ENCODE measurements at regions not wholly inside any gene's neighbourhood (a gene's known extent, or its start where the extent isn't known, plus 50 kb on each side); places are given as distances from the start of the nearest gene placed in this dataset.

DNA sequence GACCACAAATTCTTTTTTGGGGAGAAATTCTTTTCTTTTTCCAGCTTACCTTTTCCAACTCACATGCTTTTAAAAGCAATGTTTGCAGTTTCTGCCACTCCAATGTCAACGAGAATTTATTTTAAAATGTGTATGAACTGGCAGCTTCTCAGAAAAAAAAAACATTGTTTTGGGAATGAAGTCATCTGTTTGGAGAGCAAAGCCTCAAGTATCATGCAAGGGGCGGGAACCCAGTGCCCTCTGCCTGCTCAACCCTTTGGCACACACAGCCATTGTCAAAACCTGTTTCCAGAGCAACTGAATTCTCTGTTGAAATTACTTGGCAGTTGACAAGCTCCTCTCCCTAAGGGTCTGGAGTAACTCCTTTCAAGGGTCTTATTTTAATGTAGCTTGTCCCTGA is 128.5 kb downstream of the QPCT start:
- DNase-seq = no peak

DNA sequence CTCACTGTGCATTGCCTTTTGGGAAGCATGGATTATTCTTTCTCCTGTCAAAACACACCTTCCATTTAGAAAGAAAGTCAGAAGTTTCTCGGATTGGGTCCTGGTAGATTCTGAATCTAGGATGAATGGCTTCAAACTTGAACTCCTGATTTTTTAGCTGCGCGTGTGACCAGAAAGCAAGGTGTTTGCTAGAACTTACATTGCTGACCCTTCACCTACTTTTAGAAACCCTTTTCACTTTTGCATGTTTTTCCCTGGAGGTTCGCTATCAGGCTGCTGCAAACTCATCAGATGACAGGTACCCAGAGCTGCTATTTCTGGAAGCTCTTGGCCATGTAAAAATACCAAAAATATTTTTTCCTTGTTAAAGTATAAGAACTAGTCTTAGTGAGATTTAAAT is 132.0 kb downstream of the QPCT start:
- no peak for DNase-seq

DNA sequence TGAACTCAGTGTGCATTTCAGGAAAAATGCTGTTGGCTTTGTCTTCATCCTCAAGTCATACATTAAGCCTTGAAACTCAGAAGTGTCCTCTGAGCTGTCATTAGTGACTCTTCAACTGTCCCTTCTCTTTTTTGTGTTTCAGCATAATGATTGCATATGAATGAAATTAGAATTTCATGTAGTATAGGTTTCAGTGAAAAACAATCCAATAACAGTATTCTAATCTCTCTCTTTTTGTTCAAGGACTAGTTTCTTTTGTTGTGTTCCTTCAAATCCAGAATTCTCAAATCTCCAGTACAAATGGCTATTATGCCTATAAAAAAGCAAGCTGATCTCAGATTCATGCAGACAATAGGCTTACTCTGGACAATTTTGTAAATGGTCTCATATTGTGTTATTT is 133.5 kb downstream of the QPCT start:
- DNase-seq = no peak

DNA sequence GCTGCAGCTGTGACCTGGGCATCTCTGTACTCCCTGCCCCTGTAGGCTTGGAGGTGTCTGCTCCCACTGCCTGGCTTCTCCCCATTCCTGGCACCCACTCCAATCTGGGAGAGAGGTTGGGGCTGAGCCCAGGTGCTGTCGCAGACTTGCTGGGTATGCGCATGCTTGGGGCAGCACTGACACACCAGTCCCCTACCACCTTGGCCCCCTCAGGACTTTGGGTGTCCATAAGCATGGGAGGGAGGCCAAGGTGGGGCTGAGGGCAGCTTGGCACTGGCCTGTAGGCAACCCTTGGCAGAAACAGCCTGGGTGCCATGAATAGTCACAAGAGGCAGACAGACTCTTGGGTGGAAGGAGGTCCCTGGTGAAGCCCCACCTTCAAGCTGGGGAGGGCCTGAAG is 136.8 kb downstream of the QPCT start:
- DNase-seq = no peak

DNA sequence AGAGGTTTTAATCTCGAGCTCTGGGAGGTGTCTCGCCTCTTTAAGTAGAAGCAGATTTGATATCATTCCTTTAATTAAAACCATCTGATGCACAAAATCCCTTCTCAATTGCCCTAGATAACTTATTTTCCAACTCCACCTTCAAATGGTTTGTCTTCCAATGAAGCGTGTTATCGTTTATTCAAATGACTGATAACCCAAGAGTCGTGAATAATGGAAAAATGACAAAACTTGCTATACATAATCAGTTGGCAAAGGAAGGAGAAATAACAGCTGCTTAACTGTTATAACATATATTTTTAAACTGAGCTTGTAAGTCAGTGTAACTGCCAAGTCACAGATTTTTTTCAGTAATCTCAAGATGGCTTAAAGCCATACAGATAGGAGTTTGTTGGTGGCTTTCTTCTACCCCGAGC is 144.6 kb downstream of the QPCT start:
- no peak for DNase-seq

DNA sequence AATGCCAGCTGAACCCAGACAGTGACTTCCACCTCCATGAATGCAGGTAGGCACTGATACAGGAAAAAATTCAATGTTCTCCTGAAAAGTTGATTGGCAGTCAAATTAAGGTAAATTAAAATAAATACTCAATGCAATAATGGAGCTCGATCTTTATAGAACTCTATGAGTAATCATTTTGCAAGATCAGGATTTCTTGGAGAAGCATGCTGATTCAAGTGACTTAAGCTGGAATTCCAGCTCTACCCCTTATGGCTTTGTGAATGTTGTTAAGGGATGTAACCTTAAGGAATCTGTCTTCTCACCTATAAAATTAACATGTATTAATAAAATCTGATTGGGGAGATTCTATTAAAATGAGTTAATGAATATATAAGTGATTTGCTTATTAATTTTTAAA is 145.1 kb downstream of the QPCT start:
- no peak for DNase-seq

DNA sequence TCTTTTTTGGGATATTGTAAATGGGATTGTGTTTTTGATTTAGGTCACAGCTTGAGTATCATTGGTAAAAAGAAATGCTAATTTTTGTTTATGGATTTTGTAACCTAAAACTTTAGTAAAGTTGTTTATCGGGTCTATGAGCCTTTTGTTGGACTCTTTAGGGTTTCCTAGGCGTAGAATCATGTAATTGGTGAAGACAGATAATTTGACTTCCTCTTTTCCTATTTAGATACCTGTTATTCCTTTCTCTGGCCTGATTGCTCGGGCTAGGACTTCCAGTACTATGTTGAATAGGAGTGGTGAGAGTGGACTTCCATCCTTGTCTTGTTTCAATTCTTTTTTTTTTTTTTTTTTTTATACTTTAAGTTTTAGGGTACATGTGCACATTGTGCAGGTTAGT is 149.0 kb downstream of the QPCT start:
- DNase-seq = no peak

DNA sequence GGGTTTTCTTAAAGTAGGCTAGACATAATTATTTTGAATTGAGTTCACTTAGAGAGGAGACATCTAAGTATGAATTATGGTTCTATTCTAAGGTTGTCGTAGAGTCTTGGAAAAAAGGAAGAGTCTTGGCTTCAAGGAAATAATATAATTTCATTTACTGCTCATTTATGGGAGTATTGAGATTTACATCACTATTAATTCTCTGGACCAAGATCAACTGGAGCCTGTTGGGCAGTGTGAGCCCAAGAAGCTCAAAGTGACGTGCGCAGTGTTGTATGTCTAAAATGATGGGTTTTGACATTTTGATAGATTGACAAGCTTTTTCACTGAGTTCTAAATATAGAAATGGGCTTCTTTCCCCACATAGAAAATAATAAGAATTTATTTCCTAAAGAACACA is 154.7 kb downstream of the QPCT start:
- DNase-seq = no peak

DNA sequence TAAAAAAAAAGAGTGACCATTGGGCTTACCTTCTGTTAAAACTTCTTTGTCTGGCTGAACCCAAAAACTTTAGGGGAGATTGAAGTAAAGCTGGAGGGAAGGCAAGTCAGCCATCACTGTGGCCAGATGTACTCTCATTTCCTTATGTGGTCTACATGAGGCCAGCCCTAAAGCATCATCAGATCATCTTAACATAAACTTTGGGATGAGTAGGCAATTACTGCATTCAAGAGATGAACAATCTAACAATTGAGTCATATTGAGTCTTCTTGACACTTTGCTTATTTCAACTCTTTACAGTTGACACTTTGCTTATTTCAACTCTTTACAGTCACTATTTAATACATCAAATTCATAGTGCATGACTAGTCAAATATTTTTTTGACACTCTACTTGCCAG is 155.6 kb downstream of the QPCT start:
- no peak for DNase-seq

DNA sequence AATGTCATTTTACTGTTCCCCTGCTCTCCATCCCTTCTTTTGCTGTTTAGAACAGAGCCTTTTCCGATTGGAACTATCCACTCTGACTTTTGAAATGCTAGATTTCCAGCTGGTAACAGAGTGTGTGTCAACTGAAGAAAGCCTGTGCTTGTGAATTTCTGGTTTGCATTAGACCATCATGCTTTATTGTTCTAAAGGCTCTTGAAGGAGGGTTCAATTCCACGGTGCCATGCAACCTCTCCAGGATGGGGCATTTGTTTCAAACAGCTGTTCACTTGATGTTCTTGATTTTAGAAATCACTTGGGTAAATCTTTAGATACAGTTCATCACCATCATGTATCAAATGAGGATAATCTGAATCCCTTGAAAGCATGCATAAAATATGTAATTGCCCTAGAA is 156.7 kb downstream of the QPCT start:
- DNase-seq = no peak

DNA sequence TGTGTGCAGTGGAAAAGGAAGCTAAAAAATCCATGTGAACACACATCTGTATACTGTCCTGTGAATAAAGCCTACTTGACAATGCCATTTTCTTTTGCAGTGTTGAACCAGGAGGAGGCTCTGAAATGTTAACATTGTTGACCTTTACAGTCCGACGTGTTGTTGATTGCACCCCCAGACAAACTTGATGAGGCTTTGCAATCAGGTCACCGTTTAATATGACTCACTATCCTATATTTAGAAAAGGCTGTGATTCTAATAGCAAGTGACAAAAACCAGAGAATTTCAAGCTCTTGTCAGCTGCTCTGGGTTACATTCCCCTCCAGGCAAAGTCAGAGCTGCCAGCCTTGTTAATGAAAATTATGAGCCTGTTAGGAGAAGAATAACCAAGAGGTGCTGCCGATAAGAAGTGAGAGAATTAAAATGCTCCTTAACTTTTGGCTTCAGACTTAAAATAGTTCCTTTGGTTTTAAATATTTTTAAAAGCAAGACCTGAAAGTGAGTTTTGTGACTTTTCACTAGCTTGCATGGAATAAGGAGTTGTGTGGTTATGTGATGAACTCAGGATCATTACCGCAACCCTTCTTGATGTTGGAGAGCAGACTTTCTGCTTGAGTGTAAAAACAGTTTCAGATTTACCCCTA is 162.1 kb downstream of the QPCT start:
- DNase-seq = no peak

DNA sequence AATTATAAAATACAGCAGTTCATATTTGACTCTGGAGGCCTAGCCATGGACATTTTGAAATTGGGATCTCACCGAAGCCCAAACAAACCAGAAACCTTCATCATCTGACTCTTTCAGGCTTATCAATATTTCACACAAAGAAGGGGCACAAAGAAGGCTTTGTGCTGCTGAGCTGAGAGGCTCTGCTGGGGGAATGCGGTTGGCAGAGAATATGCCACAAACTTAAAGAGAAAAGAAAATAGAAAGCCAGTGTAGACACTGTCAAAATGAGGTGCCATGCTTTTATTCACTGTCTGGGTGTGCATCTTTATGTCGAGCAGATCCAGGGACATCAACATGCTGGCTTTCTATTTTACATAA is 162.6 kb downstream of the QPCT start:
- DNase-seq = no peak

DNA sequence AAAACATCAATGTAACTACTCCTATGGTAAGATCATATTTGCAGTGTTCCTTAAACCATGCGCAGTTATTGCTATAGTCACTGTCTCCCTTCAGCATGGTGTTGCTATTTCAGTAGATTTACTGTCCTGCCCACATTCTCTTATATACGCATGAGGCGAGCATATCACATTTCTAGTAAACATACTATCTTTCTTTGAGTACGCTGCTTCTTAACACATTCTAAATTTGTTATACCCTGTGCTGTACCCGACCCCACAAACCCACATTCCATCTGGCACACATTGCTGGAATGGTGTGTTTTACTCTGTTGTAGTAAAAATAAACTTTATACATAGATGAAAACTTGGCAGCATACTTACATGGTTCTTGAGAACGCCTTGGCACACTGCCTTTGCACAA is 163.3 kb downstream of the QPCT start:
- DNase-seq = no peak

DNA sequence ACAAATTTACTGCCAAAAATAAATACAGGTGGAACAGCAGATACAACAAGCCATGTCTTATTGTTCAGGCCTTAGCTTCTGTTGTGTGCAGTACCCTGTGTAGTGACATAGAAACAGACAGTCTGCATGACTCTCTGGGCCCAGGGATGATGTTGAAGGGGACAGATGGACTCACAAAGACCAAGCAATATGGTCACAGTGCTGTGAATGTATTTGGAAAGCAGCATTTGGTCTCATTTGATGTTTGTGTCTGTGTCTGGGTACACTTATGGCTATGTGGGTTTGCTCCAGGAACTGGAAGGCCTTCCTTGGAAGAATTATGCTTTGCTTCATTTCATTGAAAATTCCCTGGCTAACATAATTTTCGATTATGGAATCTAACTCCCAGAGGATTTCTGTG is 158.5 kb downstream of the CDC42EP3 start:
- no peak for DNase-seq

DNA sequence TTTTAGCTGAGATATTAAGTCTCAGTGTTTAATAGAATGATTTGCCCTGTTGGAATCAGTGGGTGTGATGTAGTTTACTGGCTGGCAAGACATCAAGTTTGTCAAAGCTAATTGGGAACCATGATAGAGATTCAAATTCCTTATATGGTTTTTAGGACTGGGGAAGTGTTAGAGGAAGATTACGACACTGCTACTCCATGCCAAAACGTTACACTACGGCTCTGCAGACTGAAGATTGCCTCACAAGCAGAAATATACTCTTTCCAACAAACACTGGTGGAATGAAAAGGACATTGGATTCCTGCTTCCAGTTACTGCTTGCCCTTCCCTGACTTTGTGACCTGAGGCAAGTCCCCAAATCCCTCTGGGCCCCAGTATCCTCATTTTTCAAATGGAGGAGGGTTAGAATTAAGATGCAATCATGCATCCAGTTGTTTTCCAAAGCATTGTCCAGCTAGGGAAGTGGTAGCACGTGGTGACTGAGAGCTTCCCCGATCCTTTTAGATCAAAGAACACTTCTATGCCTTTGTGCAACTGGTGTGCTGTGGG is 147.6 kb downstream of the CDC42EP3 start:
- DNase-seq = no peak

DNA sequence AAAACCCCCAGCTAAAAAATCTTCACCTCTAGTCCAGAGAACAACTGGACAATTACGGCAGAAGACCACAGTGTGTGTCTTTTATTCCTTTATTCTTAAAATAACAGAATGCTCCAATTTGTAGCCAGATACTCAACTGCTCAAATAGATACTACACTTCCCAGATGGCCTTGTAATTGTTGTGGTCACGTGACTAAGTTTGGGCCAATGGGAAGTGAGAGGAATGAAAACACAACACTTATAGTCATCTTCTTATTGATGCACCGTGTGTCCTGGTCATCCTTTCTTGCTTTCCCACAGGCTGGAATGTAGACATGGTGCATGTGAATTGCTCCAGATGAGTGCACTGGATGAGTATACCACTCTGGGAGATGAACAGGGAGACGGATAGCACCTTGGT is 145.1 kb downstream of the CDC42EP3 start:
- DNase-seq = no peak

DNA sequence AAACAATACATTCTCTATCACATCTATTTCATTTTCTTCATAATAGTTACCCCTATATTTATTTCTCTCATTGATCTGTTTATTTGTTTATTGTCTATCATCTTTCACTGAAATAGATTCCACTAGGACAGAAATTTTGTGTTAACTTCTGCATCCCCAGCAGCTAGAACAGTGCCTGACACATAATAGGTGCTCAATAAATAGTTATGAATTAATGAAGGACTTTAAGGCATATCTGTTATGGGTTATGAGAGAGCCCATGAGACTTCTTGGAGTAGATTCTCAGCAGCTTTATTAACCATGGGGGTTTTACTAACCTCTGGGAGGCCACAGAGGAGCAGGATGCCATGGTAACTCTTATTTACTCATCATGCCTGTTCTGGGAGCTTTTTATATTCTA is 144.6 kb downstream of the CDC42EP3 start:
- no peak for DNase-seq

DNA sequence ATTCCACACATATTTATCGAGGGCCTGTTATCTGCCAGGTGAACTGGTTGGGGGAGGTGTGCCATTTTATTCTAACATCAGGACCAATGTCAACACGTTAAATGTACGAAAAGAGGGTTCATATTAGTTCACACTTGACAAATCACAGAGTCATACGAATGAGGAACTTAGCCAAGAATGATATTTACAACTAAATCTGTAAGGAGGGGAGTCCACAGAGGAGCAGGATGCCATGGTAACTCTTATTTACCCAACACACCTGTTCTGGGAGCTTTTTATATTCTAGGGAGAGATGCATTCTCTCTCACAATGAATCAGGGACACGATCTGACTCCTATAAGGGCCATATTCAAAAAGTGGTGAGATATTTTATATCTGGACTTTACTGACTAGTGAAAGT is 144.1 kb downstream of the CDC42EP3 start:
- DNase-seq = no peak

DNA sequence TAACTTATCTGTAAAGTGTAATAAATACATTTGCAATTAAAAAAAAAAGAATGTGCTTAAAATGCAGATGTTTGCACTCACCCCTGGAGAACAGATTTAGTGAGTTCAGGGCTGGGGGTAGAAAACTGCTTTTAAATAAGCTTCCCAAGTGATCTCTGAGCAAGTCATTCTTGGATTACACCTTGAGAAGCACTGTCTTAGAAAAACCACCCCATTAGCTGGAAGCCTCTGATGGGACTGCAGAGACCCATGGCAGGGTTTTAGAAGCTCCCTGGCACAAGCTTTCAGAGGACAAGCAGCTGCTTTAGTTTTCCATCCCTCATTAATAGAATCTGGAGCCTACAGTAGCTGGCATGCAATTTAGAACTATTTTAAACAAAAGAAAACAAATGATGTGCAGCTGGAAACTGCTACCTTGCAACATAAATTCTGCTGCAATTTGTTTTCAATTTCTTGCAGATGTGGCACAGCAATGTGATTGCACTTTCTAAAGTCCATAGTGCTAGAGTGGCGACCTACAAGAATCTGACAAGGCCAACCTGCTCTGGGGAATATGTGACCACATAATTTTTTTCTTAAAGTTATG is 141.5 kb downstream of the CDC42EP3 start:
- DNase-seq = no peak

DNA sequence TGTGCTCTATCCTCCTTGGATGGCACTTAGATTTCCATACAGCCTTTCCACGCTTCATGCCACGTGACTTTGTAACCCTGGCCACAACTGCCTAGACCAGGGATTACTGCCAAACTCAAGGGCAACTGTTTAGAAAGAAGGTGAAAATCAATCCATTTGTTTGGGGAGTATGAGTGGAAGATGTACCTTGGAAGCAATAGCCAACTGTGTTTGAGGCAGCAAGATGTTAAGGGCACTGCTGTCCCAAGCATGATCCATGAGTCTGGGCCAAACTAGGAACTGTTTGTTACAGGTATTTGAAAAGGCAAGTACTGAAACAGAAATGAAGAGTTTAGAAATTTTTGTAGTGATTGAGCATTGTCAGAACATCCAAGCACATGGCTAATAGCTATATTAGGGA is 138.9 kb downstream of the CDC42EP3 start:
- no peak for DNase-seq

DNA sequence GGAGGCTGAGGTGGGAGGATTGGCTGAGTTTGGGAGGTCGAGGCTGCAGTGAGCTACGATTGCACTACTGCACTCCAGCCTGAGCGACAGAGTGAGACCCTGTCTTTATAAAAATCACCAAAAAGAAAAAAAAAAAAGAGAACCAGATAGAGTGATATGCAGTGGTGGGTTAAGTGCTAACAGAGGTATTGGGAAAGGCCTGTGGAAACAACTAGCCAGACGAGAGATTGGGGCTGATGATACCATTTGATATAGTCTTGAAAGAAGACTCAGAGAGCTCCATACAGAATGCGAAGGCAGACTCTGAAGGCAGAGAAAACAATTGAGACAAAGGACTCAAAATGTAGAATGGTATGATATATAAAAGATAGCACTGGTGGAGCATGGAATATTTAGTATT is 134.1 kb downstream of the CDC42EP3 start:
- no peak for DNase-seq

DNA sequence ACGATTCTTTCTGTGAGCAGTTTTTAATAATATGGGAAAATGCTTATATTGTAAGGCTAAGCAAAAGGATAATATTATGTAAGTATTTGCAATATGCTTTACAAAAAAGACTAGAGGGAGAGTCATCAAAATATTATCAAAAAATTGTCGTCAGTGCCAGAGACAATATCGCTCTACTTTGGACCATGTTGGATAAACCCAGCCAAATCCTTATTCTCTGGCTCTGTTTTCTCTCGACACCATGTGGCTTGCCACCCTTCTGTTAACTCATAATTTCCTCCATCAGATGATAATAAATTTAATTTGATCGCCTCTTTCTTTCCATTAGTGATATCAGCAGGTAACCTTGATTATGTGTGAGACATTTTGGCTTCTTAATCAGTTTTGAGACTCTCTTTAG is 129.9 kb downstream of the CDC42EP3 start:
- no peak for DNase-seq

DNA sequence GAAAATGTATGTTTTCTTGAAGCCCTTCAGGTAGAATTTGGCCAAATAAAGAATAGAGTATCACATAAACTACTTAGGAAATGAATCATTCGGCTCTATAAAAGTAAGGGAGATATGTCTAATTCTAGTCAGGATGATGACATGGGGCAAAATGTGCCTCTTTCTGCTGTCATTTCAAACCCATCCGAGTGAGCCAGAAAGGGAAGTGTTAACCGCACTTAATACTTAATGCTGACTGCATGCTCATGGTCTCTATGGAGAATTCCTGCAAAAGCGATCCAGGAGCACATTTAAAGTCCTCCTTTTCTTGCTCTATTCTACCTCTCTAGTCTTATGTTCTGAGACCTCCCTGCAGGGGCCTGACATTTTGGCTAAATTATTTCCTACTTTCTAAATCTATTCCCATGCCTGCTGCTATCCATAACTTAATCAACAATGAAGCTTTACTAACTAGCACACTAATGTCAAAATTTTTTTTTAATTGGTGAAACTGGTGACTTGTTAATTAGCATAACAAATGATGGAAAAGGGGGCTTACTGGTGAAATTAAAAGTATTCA is 127.4 kb downstream of the CDC42EP3 start:
- DNase-seq = no peak

DNA sequence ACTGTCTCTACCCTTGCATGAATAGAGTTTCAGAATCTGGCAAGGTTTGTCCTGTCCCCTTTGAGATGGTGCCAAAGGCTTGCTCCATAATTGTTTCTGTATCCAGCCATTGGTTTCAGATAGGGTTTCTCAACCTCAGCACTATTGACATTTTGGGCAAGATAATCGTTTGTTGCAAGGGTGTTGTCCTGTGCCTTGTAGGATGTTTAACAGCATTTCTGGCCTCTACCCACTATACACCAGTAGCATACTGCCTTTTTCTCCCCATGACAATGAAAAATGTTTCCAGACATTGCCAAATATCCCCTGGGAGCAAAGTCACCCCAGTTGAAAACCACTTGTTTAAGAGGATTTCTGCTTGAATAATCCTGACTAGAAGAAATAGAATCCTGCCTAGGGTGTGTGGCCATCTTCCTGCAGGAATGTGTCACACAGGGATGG is 126.8 kb downstream of the CDC42EP3 start:
- DNase-seq = no peak

DNA sequence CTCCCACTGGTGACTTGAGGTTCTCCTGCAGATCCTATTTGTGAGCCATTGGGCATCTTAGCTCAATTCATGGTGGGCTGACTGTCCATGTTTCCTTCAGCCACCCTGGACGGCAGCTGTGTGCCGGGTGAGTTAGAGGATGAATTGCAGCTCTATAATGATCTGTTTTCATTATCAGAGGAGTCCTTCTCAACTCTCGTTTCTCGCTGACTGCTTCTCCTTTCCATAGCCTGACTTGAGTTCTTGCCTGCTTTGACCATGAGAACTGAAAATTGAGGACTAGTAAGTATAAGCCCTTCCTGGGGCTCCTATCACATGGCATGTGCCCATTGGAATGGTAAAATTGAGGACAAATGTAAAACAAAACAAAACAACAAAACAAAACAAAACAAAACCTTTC is 121.8 kb downstream of the CDC42EP3 start:
- no peak for DNase-seq
